A673 (cell line): ENCODE measurements at regions not wholly inside any gene's neighbourhood (a gene's known extent, or its start where the extent isn't known, plus 50 kb on each side); places are given as distances from the start of the nearest gene placed in this dataset.
"Not testable (repeated sequence)": the region's sequence is repeated elsewhere in the genome, so short reads cannot be mapped to it uniquely, and the experiment has no call there.

Source experiments
- BruUV-seq: library from RNA; stranded (reverse); fragments of 400-500 nt; replicated peaks from 2 replicates; lab custom pipeline; 2021; lab: Mats Ljungman, UMichigan
- CTCF ChIA-PET: fragments of 300-600 bp; sonication (Branson Sonifier 250); formaldehyde crosslinking; loops from one replicate; lab custom pipeline; 2022; ENCODE audit warnings: antibody characterized with exemption; lab: Charles Lee
- POLR2A ChIA-PET: fragments of 300-600 bp; sonication (Branson Sonifier 250); formaldehyde crosslinking; loops from one replicate; lab custom pipeline; 2022; ENCODE audit warnings: antibody characterized with exemption; ENCODE audit not compliant: low non-redundant PET; lab: Charles Lee
- DNase-seq: peaks from one replicate; pipeline ENCODE4 v3.0.0-alpha.2; 2015; ENCODE audit warnings: low spot score
- H3K27ac ChIP-seq: fragments of 200-600 bp; sonication (generic); 2 replicates; pipeline ENCODE4 v1.5.1; 2016; ENCODE audit warnings: mixed run types, low read depth, mild to moderate bottlenecking, mixed read lengths, antibody characterized with exemption, low read length; ENCODE audit not compliant: poor library complexity, severe bottlenecking
- H3K27me3 ChIP-seq: fragments of 200-600 bp; sonication (generic); replicated peaks from 2 replicates; pipeline ENCODE4 v1.6.1; 2017; ENCODE audit warnings: mixed run types, low read depth, mild to moderate bottlenecking, mixed read lengths, antibody characterized with exemption, low read length; ENCODE audit not compliant: insufficient read depth, poor library complexity
- H3K36me3 ChIP-seq: fragments of 200-600 bp; sonication (generic); 2 replicates; pipeline ENCODE4 v1.6.1; 2016; ENCODE audit warnings: mixed run types, mild to moderate bottlenecking, mixed read lengths, antibody characterized with exemption, low read length; ENCODE audit not compliant: insufficient read depth, poor library complexity, severe bottlenecking
- H3K4me1 ChIP-seq: fragments of 200-600 bp; sonication (generic); 2 replicates; pipeline ENCODE4 v1.6.1; 2017; ENCODE audit warnings: mixed run types, mild to moderate bottlenecking, mixed read lengths, antibody characterized with exemption, low read length; ENCODE audit not compliant: insufficient read depth, poor library complexity, severe bottlenecking
- H3K4me3 ChIP-seq: fragments of 200-600 bp; sonication (generic); 2 replicates; pipeline ENCODE4 v1.5.1; 2016; ENCODE audit warnings: low read depth, mixed run types, mild to moderate bottlenecking, mixed read lengths, low read length; ENCODE audit not compliant: poor library complexity, severe bottlenecking
- H3K9me3 ChIP-seq: fragments of 200-600 bp; sonication (generic); 2 replicates; pipeline ENCODE4 v1.6.1; 2016; ENCODE audit warnings: mixed run types, low read depth, mild to moderate bottlenecking, mixed read lengths, antibody characterized with exemption, low read length; ENCODE audit not compliant: poor library complexity, severe bottlenecking
- CTCF ChIP-seq: fragments of 300-800, 200-600 bp; sonication (generic); conservative IDR thresholded peaks from 2 replicates; pipeline ENCODE4 v1.5.1; 2017; ENCODE audit warnings: low read depth, mild to moderate bottlenecking, antibody characterized with exemption, low read length, moderate library complexity, mixed read lengths
- EZH2 ChIP-seq: fragments of 200-600 bp; sonication (generic); IDR thresholded peaks from 2 replicates; pipeline ENCODE4 v1.6.1; 2017; ENCODE audit warnings: borderline replicate concordance, low read depth, mild to moderate bottlenecking, mixed read lengths, antibody characterized with exemption, low read length; ENCODE audit not compliant: poor library complexity, severe bottlenecking
- intact Hi-C: fragments of 100-400 bp; cut with micrococcal nuclease; formaldehyde crosslinking; loops from one replicate; pipeline ENCODE4 v1.10.0; 2022; ENCODE audit not compliant: unreplicated experiment

- no peak for DNase-seq
- ChIA-PET POLR2A (no interaction called here), CTCF (no interaction called here)
- no peaks in the 10 kb centered on the region for H3K27me3 ChIP-seq
- intact Hi-C loops, result no loop called here
- no peak overlapping the region for H3K27ac ChIP-seq
- no TSS peak for BruUV-seq
- H3K9me3 ChIP-seq, result no peaks in the 10 kb centered on the region
- no peak overlapping the region for H3K4me3 ChIP-seq
- H3K4me1 ChIP-seq, result peaks cover 3% of the 10 kb centered on the region
- TF ChIP-seq EZH2 (no peak), CTCF (no peak)
- H3K36me3 ChIP-seq, result no peaks in the 10 kb centered on the region
Measured at GRCh38 chr1:184192796-184193195, 141.3 kb downstream of the TSEN15 start.

GRCh38 chr1:184193451-184193850 is 141.9 kb downstream of the TSEN15 start:
- ChIA-PET CTCF (no interaction called here), POLR2A (no interaction called here)
- H3K36me3 ChIP-seq, result no peaks in the 10 kb centered on the region
- H3K4me1 ChIP-seq, result peaks cover 3% of the 10 kb centered on the region
- H3K4me3 ChIP-seq, result no peak overlapping the region
- intact Hi-C loops, result no loop called here
- no TSS peak for BruUV-seq
- DNase-seq, result no peak
- H3K27ac ChIP-seq, result no peak overlapping the region
- no peaks in the 10 kb centered on the region for H3K27me3 ChIP-seq
- no peak for TF ChIP-seq EZH2
- no peak for TF ChIP-seq CTCF
- H3K9me3 ChIP-seq, result no peaks in the 10 kb centered on the region

GRCh38 chr1:184194236-184194635 is 142.7 kb downstream of the TSEN15 start:
- H3K27me3 ChIP-seq, result no peaks in the 10 kb centered on the region
- ChIA-PET CTCF (no interaction called here), POLR2A (no interaction called here)
- no peak overlapping the region for H3K4me3 ChIP-seq
- no peaks in the 10 kb centered on the region for H3K36me3 ChIP-seq
- H3K9me3 ChIP-seq, result no peaks in the 10 kb centered on the region
- H3K27ac ChIP-seq, result no peak overlapping the region
- TF ChIP-seq EZH2 (no peak), CTCF (no peak)
- no TSS peak for BruUV-seq
- H3K4me1 ChIP-seq, result peaks cover 1% of the 10 kb centered on the region
- no peak for DNase-seq
- intact Hi-C loops, result no loop called here

GRCh38 chr1:184195722-184196121 is 144.2 kb downstream of the TSEN15 start:
- H3K4me1 ChIP-seq, H3K4me3 ChIP-seq, intact Hi-C loops, DNase-seq, H3K27me3 ChIP-seq, H3K9me3 ChIP-seq, CTCF ChIA-PET, H3K36me3 ChIP-seq, BruUV-seq, POLR2A ChIA-PET, H3K27ac ChIP-seq: not testable (repeated sequence)
